ENCODE measurements at regions not wholly inside any gene's neighbourhood (a gene's known extent, or its start where the extent isn't known, plus 50 kb on each side); places are given as distances from the start of the nearest gene placed in this dataset.

DNA sequence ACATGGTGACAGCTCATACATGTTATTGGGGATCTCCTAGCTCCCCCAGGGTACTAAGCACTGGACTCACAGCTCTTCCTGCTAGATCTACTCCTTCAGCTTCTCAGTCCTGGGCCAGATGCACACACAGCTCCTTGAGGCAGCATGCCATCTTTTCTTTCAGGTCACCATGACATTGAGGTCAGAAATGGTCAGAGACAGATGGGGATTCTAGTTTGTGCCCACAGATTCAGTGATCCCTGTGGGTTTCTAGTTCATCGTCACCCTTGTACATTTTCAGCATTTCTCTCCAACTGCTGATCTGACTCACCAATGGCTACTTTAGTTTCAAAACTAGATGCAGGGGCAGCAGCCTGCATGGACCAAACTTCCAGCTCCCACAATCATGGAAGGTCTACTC is 560.7 kb upstream of the PSMD7 start:
- FAIRE-seq (peak; percentile 95), DNase-seq (ENCODE audit: low read depth) (peak; percentile 25)
- Histone ChIP-seq H3K4me3 (ENCODE audit: low read depth, low read length) (no peak overlapping the region), H3K36me3 (ENCODE audit: control insufficient read depth, insufficient read depth, low read length) (no peaks in the 10 kb centered on the region), H3K27me3 (ENCODE audit: control insufficient read depth, insufficient read depth, low read length) (no peaks in the 10 kb centered on the region)
- TF ChIP-seq, protein P1, sequence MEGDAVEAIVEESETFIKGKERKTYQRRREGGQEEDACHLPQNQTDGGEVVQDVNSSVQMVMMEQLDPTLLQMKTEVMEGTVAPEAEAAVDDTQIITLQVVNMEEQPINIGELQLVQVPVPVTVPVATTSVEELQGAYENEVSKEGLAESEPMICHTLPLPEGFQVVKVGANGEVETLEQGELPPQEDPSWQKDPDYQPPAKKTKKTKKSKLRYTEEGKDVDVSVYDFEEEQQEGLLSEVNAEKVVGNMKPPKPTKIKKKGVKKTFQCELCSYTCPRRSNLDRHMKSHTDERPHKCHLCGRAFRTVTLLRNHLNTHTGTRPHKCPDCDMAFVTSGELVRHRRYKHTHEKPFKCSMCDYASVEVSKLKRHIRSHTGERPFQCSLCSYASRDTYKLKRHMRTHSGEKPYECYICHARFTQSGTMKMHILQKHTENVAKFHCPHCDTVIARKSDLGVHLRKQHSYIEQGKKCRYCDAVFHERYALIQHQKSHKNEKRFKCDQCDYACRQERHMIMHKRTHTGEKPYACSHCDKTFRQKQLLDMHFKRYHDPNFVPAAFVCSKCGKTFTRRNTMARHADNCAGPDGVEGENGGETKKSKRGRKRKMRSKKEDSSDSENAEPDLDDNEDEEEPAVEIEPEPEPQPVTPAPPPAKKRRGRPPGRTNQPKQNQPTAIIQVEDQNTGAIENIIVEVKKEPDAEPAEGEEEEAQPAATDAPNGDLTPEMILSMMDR (IDR thresholded peaks at IDR 0.05; ENCODE audit: insufficient read depth, low read length, severe bottlenecking): no peak

GRCh38 chr16:73735018-73735417 is 561.6 kb upstream of the PSMD7 start:
- no peak for FAIRE-seq

DNA sequence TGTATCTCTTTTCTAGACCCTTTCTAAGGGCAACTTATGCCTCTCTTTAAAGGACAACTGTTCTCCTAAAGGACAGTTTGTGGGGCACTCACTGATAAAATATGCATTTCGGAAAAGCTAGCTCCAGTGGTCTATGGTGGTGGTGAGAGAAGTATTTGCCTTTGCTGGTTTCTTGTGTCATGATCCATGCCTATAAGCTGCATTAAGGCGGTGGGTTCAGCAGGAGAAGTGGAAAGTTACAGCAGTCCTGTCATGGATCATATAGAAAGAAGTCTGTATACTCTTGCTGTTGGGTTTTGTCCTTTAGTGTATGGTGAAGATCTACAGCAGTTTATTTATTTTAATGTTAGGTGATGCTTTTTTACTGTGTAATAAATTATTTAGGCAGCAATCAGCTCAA is 563.9 kb upstream of the PSMD7 start:
- TF ChIP-seq, protein P1 (IDR thresholded peaks at IDR 0.05; ENCODE audit: insufficient read depth, low read length, severe bottlenecking): no peak
- FAIRE-seq: no peak
- Histone ChIP-seq H3K27me3 (ENCODE audit: control insufficient read depth, insufficient read depth, low read length) (no peaks in the 10 kb centered on the region), H3K4me3 (ENCODE audit: low read depth, low read length) (no peak overlapping the region), H3K36me3 (ENCODE audit: control insufficient read depth, insufficient read depth, low read length) (no peaks in the 10 kb centered on the region)
- no peak for DNase-seq (ENCODE audit: low read depth)

More at GRCh38 chr16:73735018-73735417, 561.6 kb upstream of the PSMD7 start:
- TF ChIP-seq, protein P1 (IDR thresholded peaks at IDR 0.05; ENCODE audit: insufficient read depth, low read length, severe bottlenecking): no peak
- Histone ChIP-seq H3K36me3 (ENCODE audit: control insufficient read depth, insufficient read depth, low read length) (no peaks in the 10 kb centered on the region), H3K4me3 (ENCODE audit: low read depth, low read length) (no peak overlapping the region), H3K27me3 (ENCODE audit: control insufficient read depth, insufficient read depth, low read length) (no peaks in the 10 kb centered on the region)
- DNase-seq (ENCODE audit: low read depth): peak; percentile 98

- no peak for DNase-seq (ENCODE audit: low read depth)
- FAIRE-seq: no peak
Measured at GRCh38 chr16:73732143-73732542, 564.5 kb upstream of the PSMD7 start.

GRCh38 chr16:73730481-73731090 is 566.0 kb upstream of the PSMD7 start:
- no peaks in the 10 kb centered on the region for H3K27me3 ChIP-seq (ENCODE audit: control insufficient read depth, insufficient read depth, low read length)
- DNase-seq (ENCODE audit: low read depth) (no peak), FAIRE-seq (no peak)
- H3K36me3 ChIP-seq (ENCODE audit: control insufficient read depth, insufficient read depth, low read length): no peaks in the 10 kb centered on the region
- TF ChIP-seq, protein P1 (IDR thresholded peaks at IDR 0.05; ENCODE audit: insufficient read depth, low read length, severe bottlenecking): no peak
- no peak overlapping the region for H3K4me3 ChIP-seq (ENCODE audit: low read depth, low read length)

More at GRCh38 chr16:73732143-73732542, 564.5 kb upstream of the PSMD7 start:
- Histone ChIP-seq H3K4me3 (ENCODE audit: low read depth, low read length) (no peak overlapping the region), H3K36me3 (ENCODE audit: control insufficient read depth, insufficient read depth, low read length) (no peaks in the 10 kb centered on the region), H3K27me3 (ENCODE audit: control insufficient read depth, insufficient read depth, low read length) (no peaks in the 10 kb centered on the region)
- TF ChIP-seq, protein P1 (IDR thresholded peaks at IDR 0.05; ENCODE audit: insufficient read depth, low read length, severe bottlenecking): no peak

- TF ChIP-seq, protein P1 (IDR thresholded peaks at IDR 0.05; ENCODE audit: insufficient read depth, low read length, severe bottlenecking): no peak
- Histone ChIP-seq H3K27me3 (ENCODE audit: control insufficient read depth, insufficient read depth, low read length) (no peaks in the 10 kb centered on the region), H3K4me3 (ENCODE audit: low read depth, low read length) (no peak overlapping the region), H3K36me3 (ENCODE audit: control insufficient read depth, insufficient read depth, low read length) (no peaks in the 10 kb centered on the region)
- no peak for DNase-seq (ENCODE audit: low read depth)
- FAIRE-seq: no peak
Measured at GRCh38 chr16:73725156-73725555, 571.5 kb upstream of the PSMD7 start.
